Right cardiac atrium (tissue), 5 donors: ENCODE measurements at regions not wholly inside any gene's neighbourhood (a gene's known extent, or its start where the extent isn't known, plus 50 kb on each side); places are given as distances from the start of the nearest gene placed in this dataset.
A peak's percentile ranks its signal among the peaks of the same experiment; 100 is the strongest.
"Not testable (repeated sequence)": the region's sequence is repeated elsewhere in the genome, so short reads cannot be mapped to it uniquely, and the experiment has no call there.

Experiments used
- ATAC-seq, 2 donors: fragments of 200-7000 bp; cut with Tn5 transposase; one replicate each; pipeline versions ENCODE4 v1.8.0 to v1.9.1; 2020; ENCODE audit warnings: moderate library complexity in 2 of 2, mild to moderate bottlenecking in 1 of 2
- DNase-seq, 3 donors: peaks; one replicate each; pipeline ENCODE4 v3.0.0-alpha.2; 2020
- H3K27ac ChIP-seq: one replicate; pipeline ENCODE4 v1.5.1; 2013; ENCODE audit warnings: mild to moderate bottlenecking, low read length, control low read depth, moderate library complexity
- H3K27me3 ChIP-seq: one replicate; pipeline ENCODE4 v1.6.1; 2013; ENCODE audit not compliant: control insufficient read depth, insufficient read depth
- H3K4me1 ChIP-seq: one replicate; pipeline ENCODE4 v1.6.1; 2013; ENCODE audit warnings: low read length; ENCODE audit not compliant: control insufficient read depth, insufficient read depth
- H3K4me3 ChIP-seq: one replicate; pipeline ENCODE4 v1.5.1; 2013; ENCODE audit warnings: low read length, control low read depth
- H3K9me3 ChIP-seq: one replicate; pipeline ENCODE4 v1.6.1; 2013; ENCODE audit warnings: low read length; ENCODE audit not compliant: control insufficient read depth
- WGBS: extraction: QIAGEN DNeasy Blood & Tissue Kit; methylation state at CpG from one replicate; pipeline ENCODE4 v1.1.7; 2013; 5-methylcytosine and 5-hydroxymethylcytosine counted together
- intact Hi-C, 4 donors: fragments of 100-400 bp; cut with DNase I; formaldehyde crosslinking; loops; one replicate each; pipeline versions ENCODE4 v1.11.0 to v1.14.0; 2022 to 2023
- donor health status: healthy with polysubstance abuse.
- donor health status: DM: no; HTN: yes; CAD: no.
- donor health status: DM: no; HTN: no; CAD: no.
- donor health status: DM: no; HTN: yes; CAD: no; lungs with severe emphysema.
- donor health status: DM: yes; HTN: yes; CAD: no.

DNA sequence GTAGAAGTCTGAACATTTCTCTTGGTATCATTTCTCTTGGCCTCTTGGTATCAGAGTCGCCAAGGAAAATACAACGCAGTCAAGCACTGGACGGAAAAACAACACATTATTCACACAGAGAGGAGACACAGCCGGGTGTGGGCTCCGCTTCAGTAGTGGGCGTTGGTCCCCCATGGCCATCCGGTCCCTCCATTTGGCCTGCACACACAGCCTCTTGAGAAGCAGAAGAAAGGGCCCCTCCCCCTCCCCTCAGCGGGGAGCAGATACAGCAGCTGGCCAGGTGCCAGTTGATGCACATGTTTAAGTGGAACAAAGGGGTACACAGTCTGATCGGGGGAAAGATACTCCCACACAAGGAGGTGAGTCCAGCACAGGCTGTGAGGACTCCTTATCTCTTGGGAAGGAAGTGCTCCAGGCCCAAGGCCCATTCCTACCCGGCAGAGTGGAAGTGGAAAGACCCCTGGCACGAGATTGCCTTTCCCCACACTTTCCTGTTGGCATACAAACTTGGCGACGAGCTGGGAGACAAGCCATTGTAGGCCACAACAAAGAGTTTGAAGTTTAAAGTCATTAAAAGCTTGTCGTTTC, 311.3 kb downstream of the FAM72C start:
- peak; percentile 52 to 78 (median 74) for DNase-seq
- H3K27me3 ChIP-seq: peaks cover 2% of the 10 kb centered on the region

DNA sequence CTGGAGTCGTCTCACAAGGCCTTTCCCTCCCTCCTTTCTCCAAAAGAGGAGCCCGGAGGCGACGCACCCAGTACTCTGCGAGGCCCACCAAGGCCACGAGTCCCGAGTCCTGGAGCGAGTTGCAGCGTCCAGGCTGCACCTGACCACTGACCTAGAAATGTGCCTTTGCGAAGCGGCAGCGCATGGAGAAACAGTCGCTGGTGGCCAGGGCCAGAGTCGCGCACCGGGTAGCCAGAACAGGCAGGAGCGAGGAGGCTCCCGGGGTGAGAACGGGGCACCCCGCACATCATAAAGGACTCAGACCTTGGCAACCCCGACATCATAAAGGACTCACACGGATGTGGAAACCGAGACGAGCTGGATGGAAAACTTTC, 318.4 kb downstream of the FAM72C start:
- intact Hi-C loops: no loop called here
- no peak for DNase-seq
- Histone ChIP-seq H3K4me1 (no peaks in the 10 kb centered on the region), H3K27me3 (peaks cover 3% of the 10 kb centered on the region), H3K9me3 (peaks cover 2% of the 10 kb centered on the region), H3K4me3 (no peak overlapping the region), H3K27ac (no peak overlapping the region)
- 26% methylated on average over 24 of the region's 24 CpGs for WGBS
- ATAC-seq: no peak

More for the DNA sequence above, 311.3 kb downstream of the FAM72C start:
- ATAC-seq: peak; percentile 78 to 98
- H3K9me3 ChIP-seq: peaks cover 2% of the 10 kb centered on the region
- H3K27ac ChIP-seq: no peak overlapping the region
- no peaks in the 10 kb centered on the region for H3K4me1 ChIP-seq
- H3K4me3 ChIP-seq: no peak overlapping the region
- WGBS: 13% methylated on average over 14 of the region's 14 CpGs
- intact Hi-C loops: no loop called here

DNA sequence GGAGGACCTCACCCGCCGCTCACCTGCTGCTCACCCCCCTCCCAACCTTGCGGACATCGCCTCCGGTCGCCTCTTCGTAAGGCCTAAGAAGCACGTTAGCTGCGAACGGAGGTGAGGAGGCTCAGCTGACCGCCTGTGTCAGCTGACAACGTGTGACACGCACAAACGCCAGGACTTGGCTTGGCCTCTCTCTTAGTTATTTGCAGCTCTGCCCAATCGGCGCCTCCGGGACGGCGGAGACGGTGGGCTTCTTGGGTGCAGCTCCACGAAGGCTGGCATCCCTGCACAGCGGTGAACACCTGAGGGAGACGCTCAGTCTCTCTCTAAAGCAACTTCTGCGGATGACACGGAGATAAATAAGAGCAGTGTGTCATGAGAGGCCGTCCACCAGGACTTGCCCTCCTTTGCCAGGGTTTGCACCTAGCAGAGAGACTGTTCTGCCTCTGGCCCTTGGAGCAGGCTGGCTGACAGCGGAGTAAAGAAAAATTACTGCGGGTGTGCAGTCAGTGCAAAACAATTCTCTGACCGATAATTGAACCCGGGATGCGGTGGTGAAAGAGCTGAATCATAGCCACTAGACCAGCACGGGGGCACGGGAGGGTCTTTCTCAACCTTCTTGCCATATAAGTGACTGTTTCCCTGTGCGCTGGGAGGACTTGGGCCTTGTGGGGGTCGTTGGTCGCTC, 318.9 kb downstream of the FAM72C start:
- H3K27me3 ChIP-seq: peaks cover 3% of the 10 kb centered on the region
- 26% methylated on average over 36 of the region's 36 CpGs for WGBS

DNA sequence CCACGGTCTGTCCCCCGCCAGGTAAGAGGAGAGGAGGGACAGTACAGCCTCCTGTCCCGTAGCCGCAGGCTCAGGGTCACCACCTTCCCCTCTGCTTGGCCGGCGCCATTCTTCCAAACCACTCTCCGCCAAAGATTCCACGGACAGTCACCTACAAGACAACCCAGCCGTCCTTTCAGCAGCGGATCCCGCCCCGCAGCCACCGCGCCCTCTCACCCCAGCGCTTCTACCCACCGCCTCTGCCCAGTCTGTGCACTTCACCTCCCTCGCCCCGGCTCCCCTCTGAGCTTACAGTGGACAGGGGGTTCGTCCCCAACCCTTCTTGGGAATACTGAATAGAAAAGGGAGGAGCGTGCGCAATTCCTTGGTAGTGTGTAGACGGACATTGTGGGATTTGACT, 319.6 kb downstream of the FAM72C start:
- Histone ChIP-seq H3K9me3 (no peaks in the 10 kb centered on the region), H3K27ac (no peak overlapping the region), H3K4me1 (no peaks in the 10 kb centered on the region), H3K27me3 (peaks cover 3% of the 10 kb centered on the region), H3K4me3 (no peak overlapping the region)
- DNase-seq (no peak), ATAC-seq (no peak)
- intact Hi-C loops: no loop called here
- WGBS: 22% methylated on average over 22 of the region's 22 CpGs

More for the DNA sequence above, 318.9 kb downstream of the FAM72C start:
- intact Hi-C loops: no loop called here
- no peak overlapping the region for H3K27ac ChIP-seq
- H3K9me3 ChIP-seq: peaks cover 2% of the 10 kb centered on the region
- DNase-seq (no peak), ATAC-seq (no peak)
- H3K4me1 ChIP-seq: no peaks in the 10 kb centered on the region
- H3K4me3 ChIP-seq: no peak overlapping the region

DNA sequence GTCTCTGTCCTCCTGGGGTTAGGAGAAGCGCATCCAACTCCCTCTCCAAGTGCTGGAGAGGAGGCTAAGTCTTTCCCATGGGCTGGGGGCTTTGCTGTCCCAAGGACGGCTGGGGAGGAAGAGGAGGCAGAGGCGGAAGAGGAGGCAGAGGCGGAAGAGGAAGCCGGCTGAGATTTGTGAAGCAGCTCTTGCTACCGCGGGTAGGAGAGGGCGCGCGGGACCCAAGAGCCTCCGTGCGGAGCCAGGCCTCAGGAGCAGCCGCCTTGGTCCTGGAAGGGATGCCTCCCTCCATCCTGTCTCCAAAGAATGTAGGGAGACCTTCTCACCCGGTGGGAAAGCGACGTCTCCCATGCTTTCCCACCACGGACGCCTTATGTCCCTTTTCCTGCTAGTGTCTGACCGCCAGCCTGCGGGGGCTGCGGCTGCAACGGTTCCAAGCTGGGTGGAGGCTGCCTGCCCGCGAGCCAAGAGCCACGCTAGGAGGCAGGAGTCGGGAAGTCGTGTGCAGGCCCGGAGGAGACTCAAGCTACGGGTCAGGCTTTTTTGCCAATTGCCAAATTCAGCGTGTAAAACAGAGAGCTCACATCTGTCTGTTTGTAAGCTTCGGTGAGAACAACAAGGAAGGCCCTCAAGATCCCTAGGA, 320.3 kb downstream of the FAM72C start:
- Histone ChIP-seq H3K9me3 (no peaks in the 10 kb centered on the region), H3K4me3 (no peak overlapping the region), H3K27me3 (peaks cover 3% of the 10 kb centered on the region), H3K4me1 (no peaks in the 10 kb centered on the region), H3K27ac (no peak overlapping the region)
- ATAC-seq: peak in 1 of 2 donors; percentile 56
- intact Hi-C loops: no loop called here
- 12% methylated on average over 31 of the region's 31 CpGs for WGBS
- no peak for DNase-seq

DNA sequence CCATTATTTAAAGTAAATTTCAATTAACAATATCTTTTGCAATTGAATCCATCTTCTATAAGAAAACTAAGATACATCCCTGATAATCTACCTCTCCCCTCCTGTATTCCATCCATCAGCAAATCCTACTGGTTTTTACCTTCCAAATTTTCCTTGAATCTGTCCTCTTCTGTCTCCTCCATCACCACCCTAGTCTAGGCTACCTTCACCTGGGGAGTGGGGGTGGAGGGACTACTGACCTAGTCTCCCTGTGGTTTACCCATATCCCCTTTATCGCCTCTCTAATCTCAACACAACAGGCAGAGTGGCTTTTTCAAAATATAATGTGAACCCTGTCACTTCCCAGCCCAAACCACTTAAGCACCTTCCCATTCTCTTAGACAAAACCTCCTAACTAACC, 327.8 kb downstream of the FAM72C start:
- H3K9me3 ChIP-seq, H3K4me3 ChIP-seq, H3K4me1 ChIP-seq, H3K27me3 ChIP-seq, ATAC-seq, DNase-seq, H3K27ac ChIP-seq, intact Hi-C loops: not testable (repeated sequence)
- 9% methylated on average over 1 of the region's 1 CpG for WGBS

DNA sequence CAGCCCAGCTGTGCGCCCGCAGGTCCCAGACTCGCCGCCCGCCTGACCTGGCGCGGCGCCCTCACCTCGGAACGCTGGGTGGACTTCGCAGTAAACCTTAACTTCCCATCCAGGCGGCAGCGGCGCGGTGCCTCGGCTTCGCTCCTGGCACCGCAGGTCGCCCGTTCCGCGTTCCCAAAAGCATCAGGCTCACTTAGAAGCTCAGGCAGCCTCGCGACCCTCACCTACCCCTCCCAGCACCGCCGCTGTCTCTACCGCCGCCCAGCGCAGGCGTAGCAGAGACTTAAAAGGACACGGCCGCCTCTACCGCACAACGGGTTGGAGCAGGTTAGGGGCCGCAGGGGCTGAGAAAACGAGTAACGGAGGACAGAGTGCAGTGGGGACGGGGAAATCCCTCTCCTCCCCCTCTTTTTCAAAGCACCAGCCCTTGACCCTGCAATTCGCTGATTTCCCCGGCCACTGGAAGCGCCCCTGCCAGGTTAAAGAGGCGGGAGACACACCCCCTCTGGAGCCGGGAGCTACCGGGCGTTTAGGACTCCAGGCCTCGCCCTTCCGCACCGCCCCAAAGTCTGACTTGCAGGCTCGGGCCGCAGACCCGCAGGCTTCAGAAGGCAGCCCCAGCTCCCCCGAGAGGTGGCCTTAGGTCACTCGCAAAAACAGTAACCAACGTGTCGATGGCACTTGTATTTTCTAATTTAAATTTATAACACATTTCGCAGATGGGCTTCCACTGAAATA, 328.5 kb downstream of the FAM72C start:
- ATAC-seq: peak in 1 of 2 donors; percentile 23
- DNase-seq: no peak
- intact Hi-C loops: no loop called here
- WGBS: 2% methylated on average over 56 of the region's 56 CpGs
- Histone ChIP-seq H3K9me3 (no peaks in the 10 kb centered on the region), H3K4me1 (no peaks in the 10 kb centered on the region), H3K27ac (no peak overlapping the region), H3K27me3 (peaks cover 4% of the 10 kb centered on the region), H3K4me3 (no peak overlapping the region)

DNA sequence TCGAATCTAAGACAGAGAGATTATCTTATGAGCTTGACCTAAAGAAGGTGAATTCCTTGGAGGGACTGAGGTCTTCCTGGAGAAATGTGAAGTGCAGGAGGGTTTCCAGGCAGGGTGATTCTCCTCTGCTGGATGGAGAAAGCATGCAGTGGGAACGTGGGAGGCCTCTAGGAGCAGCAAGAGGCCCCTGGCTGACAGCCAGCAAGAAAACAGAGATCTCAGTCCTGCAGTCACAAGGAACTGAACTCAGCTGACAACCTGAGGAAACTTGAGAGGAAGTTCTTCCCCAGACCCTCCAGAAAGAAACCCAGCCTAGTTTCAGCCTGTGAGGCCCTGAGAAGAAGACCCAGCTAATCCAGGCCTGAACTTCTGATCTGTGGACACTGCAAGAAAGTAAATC, 345.9 kb downstream of the FAM72C start:
- no peak overlapping the region for H3K4me3 ChIP-seq
- peaks cover 2% of the 10 kb centered on the region for H3K27me3 ChIP-seq
- no peak overlapping the region for H3K27ac ChIP-seq
- intact Hi-C loops: no loop called here
- ATAC-seq (no peak), DNase-seq (no peak)
- 34% methylated on average over 2 of the region's 2 CpGs for WGBS
- H3K9me3 ChIP-seq: peaks cover 3% of the 10 kb centered on the region
- H3K4me1 ChIP-seq: no peaks in the 10 kb centered on the region

DNA sequence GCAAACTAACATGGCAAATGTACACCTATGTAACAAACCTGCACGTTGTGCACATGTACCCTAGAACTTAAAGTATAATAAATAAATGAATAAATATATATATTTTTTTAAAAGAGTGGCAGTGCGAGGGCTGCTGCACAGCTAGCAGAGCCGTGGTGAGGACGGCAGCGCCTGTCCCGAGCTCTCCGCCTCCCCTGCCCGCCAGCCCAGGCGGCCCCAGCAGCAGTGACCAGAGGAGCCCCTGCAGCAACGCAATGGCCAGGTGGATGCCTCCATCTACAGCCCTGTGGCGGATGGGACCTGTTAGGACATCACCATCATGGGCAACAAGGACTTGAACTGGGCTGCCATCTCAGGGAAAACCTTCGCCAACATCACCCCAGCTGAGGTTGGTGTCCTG, 351.9 kb downstream of the FAM72C start:
- Histone ChIP-seq H3K4me3 (no peak overlapping the region), H3K4me1 (no peaks in the 10 kb centered on the region), H3K9me3 (no peaks in the 10 kb centered on the region), H3K27me3 (no peaks in the 10 kb centered on the region), H3K27ac (no peak overlapping the region)
- 78% methylated on average over 12 of the region's 12 CpGs for WGBS
- intact Hi-C loops: no loop called here
- ATAC-seq: no peak
- no peak for DNase-seq

DNA sequence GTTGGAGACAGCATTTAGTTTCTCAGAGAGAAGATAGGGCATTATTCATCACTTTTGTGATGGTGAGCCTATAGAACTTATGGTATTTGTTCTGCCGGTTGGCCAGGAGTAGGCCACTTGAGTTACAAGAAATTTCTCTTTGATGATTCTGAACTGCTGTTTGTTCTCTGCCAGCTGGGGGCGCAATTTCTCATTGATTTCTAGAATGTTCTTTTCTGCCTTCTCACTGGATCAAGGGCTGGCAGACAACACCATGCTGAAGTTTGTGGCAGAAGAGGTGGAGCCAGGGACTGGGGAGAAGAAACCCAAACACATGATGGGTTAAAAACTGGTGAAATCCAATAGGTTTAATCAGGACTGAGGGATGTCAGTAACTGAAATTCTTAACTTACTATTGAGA, 360.6 kb downstream of the FAM72C start:
- Histone ChIP-seq H3K4me3 (no peak overlapping the region), H3K27ac (no peak overlapping the region), H3K27me3 (no peaks in the 10 kb centered on the region), H3K9me3 (no peaks in the 10 kb centered on the region), H3K4me1 (no peaks in the 10 kb centered on the region)
- WGBS: 33% methylated on average over 2 of the region's 2 CpGs
- peak in 1 of 3 donors; percentile 40 for DNase-seq
- intact Hi-C loops: no loop called here
- no peak for ATAC-seq

DNA sequence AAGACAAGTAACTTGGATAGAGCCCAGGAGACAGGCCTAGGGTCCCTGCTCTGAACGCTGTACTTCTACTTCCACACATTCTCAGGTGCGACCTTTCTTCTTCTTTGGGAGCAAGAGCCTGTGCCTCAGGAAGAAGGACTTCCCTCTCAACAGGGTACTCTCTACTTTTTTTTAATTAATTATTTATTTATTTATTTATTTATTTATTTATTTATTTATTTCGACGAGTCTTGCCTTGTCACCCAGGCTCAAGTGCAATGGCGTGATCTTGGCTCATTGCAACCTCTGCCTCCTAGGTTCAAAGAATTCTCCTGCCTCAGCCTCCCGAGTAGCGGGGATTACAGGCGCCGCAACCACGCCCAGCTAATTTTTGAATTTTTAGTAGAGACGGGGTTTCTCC, 361.6 kb downstream of the FAM72C start:
- ATAC-seq (no peak), DNase-seq (no peak)
- intact Hi-C loops: no loop called here
- Histone ChIP-seq H3K4me3 (no peak overlapping the region), H3K27me3 (no peaks in the 10 kb centered on the region), H3K4me1 (no peaks in the 10 kb centered on the region), H3K9me3 (no peaks in the 10 kb centered on the region), H3K27ac (no peak overlapping the region)
- WGBS: 93% methylated on average over 11 of the region's 11 CpGs
